Esophagus squamous epithelium (tissue), 5 donors: ENCODE measurements at regions not wholly inside any gene's neighbourhood (a gene's known extent, or its start where the extent isn't known, plus 50 kb on each side); places are given as distances from the start of the nearest gene placed in this dataset.
A peak's percentile ranks its signal among the peaks of the same experiment; 100 is the strongest.

Experiments used
- DNase-seq: peaks from one replicate; lab custom pipeline; 2025; lab: John Stamatoyannopoulos, UW
- H3K27ac ChIP-seq, 4 donors: fragments of 200-600 bp; sonication (generic); one replicate each; pipeline ENCODE4 v1.5.1; 2016 to 2019; ENCODE audit warnings: mild to moderate bottlenecking in 1 of 4
- H3K27me3 ChIP-seq, 4 donors: fragments of 200-600 bp; sonication (generic); 1 replicate in 3 of 4; 2 replicates in 1 of 4; pipeline versions ENCODE4 v1.5.1 to v1.6.0; 2017 to 2021; ENCODE audit warnings: antibody characterized with exemption in 1 of 4
- H3K36me3 ChIP-seq, 3 donors: fragments of 200-600 bp; sonication (generic); one replicate each; pipeline ENCODE4 v1.5.1; 2016 to 2019
- H3K4me1 ChIP-seq, 3 donors: fragments of 200-600 bp; sonication (generic); one replicate each; pipeline ENCODE4 v1.5.1; 2017 to 2019
- H3K4me3 ChIP-seq, 4 donors: fragments of 200-600 bp; sonication (generic); 1 replicate in 3 of 4; 2 replicates in 1 of 4; pipeline ENCODE4 v1.5.1; 2016 to 2019; ENCODE audit warnings: mild to moderate bottlenecking in 2 of 4, moderate library complexity in 1 of 4
- H3K9me3 ChIP-seq, 3 donors: fragments of 200-600 bp; sonication (generic); one replicate each; pipeline ENCODE4 v1.5.1; 2016 to 2019
- POLR2A ChIP-seq, 4 donors: fragments of 450-650 bp; IDR thresholded peaks; one replicate each; pipeline ENCODE4 v1.6.1; 2017; ENCODE audit warnings: antibody characterized with exemption in 4 of 4, mild to moderate bottlenecking in 4 of 4, moderate library complexity in 3 of 4
- WGBS, 2 donors: methylation state at CpG; one replicate each; pipeline ENCODE4 v1.1.5; 2018; 5-methylcytosine and 5-hydroxymethylcytosine counted together
- intact Hi-C: fragments of 100-400 bp; cut with DNase I; formaldehyde crosslinking; loops from one replicate; pipeline ENCODE4 v1.15.0; 2022
- TF ChIP-seq, protein P1 (sequence below), 6 experiments: fragments of 450-650 bp in 4 of 6; fragments of 200-600 bp in 2 of 6; sonication (generic) in 2 of 6; IDR thresholded peaks; one replicate each; pipeline ENCODE4 v1.5.1; 2016 to 2019; ENCODE audit warnings: antibody characterized with exemption in 6 of 6, mild to moderate bottlenecking in 4 of 6, moderate library complexity in 4 of 6
- donor health status: DM: yes; HTN: yes; CAD: no.

DNA sequence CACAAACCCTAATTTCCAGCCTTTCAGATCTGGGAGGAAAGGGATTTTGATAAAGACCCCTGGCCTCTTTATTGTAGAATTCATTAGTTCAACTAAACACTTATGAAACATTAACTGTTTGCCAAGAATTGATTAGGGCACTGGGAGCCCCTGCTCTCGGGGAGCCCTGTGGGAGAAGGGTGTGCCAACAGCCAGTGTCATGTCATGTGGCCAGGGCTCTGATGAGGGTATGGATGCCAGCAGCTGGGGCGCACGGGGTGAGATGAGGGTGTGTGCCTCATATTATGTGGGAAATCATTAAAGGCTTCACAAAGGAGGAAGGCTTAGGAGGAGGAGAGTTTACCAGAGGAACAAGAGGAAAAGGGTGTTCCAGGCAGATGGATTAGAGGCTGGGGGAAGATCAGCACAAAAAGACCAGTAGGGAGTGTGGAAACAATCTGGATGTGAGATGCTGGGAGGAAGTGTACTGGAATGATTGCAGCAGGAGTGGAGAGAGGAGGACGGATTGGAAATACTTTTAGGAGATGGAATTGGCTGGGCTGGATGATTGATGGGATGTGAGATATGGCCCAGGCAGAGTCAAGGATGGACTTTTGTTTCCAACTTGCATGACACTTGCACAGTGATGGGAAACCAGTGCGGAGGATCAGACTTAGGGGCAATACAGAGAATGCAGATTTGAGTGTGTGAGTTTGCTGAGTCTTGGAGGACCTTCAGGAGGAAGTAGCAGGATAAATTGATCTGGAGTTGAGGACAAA is 137.8 kb downstream of the CSNK2A3 start:
- no peak overlapping the region for H3K4me3 ChIP-seq
- H3K4me1 ChIP-seq, result peaks cover 4 to 88% (median 38%) of the 10 kb centered on the region in 3 donors
- H3K27me3 ChIP-seq, result no peaks in the 10 kb centered on the region
- no peaks in the 10 kb centered on the region for H3K9me3 ChIP-seq
- H3K36me3 ChIP-seq, result no peaks in the 10 kb centered on the region
- TF ChIP-seq, protein P1, sequence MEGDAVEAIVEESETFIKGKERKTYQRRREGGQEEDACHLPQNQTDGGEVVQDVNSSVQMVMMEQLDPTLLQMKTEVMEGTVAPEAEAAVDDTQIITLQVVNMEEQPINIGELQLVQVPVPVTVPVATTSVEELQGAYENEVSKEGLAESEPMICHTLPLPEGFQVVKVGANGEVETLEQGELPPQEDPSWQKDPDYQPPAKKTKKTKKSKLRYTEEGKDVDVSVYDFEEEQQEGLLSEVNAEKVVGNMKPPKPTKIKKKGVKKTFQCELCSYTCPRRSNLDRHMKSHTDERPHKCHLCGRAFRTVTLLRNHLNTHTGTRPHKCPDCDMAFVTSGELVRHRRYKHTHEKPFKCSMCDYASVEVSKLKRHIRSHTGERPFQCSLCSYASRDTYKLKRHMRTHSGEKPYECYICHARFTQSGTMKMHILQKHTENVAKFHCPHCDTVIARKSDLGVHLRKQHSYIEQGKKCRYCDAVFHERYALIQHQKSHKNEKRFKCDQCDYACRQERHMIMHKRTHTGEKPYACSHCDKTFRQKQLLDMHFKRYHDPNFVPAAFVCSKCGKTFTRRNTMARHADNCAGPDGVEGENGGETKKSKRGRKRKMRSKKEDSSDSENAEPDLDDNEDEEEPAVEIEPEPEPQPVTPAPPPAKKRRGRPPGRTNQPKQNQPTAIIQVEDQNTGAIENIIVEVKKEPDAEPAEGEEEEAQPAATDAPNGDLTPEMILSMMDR (IDR thresholded peaks at IDR 0.05), result no peak
- no peak for TF ChIP-seq POLR2A (IDR thresholded peaks at IDR 0.05)
- WGBS, 2 donors, result 65 to 69% methylated on average over 4 of the region's 5 CpGs
- intact Hi-C loops, result no loop called here
- no peak for DNase-seq
- H3K27ac ChIP-seq, result no peak overlapping the region

DNA sequence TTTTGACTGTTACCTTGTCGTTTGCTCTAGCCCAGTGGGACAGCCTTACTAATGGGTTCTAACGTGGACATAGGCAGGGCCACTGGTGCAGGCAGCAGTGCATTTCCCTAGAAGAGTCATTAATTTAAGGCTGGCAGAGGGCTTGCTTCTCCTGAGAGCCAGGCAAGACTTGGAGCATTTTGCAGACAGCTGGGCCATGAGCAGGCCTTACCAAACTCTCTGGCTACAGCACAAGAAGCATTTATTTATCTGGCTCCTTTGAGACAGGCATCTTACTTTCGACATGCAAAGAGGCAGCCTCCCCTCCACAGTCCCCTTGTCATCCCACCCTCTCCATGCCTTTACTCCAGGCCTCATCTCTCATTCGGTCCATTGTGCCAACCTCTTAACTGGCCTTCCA is 139.9 kb downstream of the CSNK2A3 start:
- Histone ChIP-seq H3K36me3 (no peaks in the 10 kb centered on the region), H3K27me3 (no peaks in the 10 kb centered on the region), H3K9me3 (no peaks in the 10 kb centered on the region), H3K27ac (no peak overlapping the region), H3K4me1 (peaks cover 4 to 74% (median 38%) of the 10 kb centered on the region in 3 donors), H3K4me3 (no peak overlapping the region)
- intact Hi-C loops, result no loop called here
- TF ChIP-seq, protein P1 (IDR thresholded peaks at IDR 0.05), result no peak
- TF ChIP-seq POLR2A (IDR thresholded peaks at IDR 0.05), result no peak
- DNase-seq, result no peak
- whole genome bisulfite sequencing, 2 donors, result 64 to 73% methylated on average over 4 of the region's 4 CpGs

DNA sequence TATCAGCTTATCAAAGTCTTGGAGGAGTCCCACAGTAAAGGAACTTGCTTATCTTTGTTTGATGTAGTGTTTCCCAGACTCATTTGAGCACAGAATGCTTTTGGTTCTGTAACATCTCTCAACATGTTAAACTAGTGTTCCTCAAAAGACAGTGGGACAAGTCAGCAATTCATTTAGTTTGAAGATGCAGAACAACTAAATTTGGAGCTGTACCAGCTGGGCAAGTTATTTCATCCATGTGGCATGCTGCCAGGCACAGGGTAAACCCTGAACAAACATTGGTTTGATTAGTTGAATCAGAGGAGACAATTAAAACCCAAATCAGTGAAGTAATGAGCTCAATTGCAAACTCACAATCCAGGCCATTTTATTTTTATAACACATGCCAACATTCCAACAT is 141.2 kb downstream of the CSNK2A3 start:
- Histone ChIP-seq H3K4me3 (no peak overlapping the region), H3K4me1 (peaks cover 4 to 63% (median 38%) of the 10 kb centered on the region in 3 donors), H3K9me3 (no peaks in the 10 kb centered on the region), H3K36me3 (no peaks in the 10 kb centered on the region), H3K27me3 (no peaks in the 10 kb centered on the region), H3K27ac (peak overlapping the region in 3 of 4 donors; percentile 11 to 69 (median 39))
- DNase-seq, result no peak
- intact Hi-C loops, result no loop called here
- TF ChIP-seq, protein P1 (IDR thresholded peaks at IDR 0.05), result no peak
- TF ChIP-seq POLR2A (IDR thresholded peaks at IDR 0.05), result no peak

DNA sequence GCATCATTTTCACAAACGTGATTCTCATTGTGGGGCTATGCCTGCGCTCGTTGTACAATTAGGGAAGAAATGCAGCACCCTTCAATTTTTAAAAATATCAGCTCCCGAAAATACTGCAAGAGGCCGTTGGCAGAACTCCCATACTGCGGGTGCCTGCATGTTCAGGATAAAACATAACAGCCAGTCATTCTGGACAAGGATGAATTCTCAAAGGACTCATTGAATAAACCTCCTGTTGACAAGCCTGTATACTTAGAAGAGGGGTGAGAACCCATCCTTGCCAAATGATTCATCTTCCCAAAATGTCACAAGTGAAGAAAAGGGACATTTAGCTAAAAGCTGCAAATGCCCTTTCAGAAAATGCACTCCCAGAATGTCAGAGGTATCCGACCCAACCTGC is 141.9 kb downstream of the CSNK2A3 start:
- no peaks in the 10 kb centered on the region for H3K36me3 ChIP-seq
- no peak for DNase-seq
- peak overlapping the region in 3 of 4 donors; percentile 11 to 69 (median 39) for H3K27ac ChIP-seq
- no peaks in the 10 kb centered on the region for H3K9me3 ChIP-seq
- H3K4me3 ChIP-seq, result no peak overlapping the region
- H3K27me3 ChIP-seq, result no peaks in the 10 kb centered on the region
- 32 to 33% methylated on average over 7 of the region's 7 CpGs for WGBS, 2 donors
- TF ChIP-seq, protein P1 (IDR thresholded peaks at IDR 0.05), result no peak
- TF ChIP-seq POLR2A (IDR thresholded peaks at IDR 0.05), result no peak
- intact Hi-C loops, result no loop called here
- peaks cover 4 to 56% (median 38%) of the 10 kb centered on the region in 3 donors for H3K4me1 ChIP-seq

DNA sequence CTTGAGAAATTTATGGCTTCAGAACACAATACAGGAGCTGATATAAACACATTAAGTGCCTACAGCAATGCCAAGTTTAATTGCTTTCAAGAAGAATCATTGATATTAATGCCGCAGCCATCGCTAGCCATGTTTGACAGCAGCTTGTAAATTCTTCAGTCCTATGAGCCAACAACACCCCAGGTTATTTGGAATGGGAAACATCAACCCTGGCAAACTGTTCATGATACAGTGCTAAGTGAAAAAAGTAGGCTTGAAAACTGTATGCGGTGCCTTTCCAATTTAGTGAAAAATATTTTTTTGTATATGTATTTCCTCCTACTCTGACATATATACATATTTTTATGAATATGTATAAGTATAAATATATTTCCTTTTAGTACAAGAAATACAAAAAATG is 142.6 kb downstream of the CSNK2A3 start:
- TF ChIP-seq POLR2A (IDR thresholded peaks at IDR 0.05), result no peak
- TF ChIP-seq, protein P1 (IDR thresholded peaks at IDR 0.05), result no peak
- H3K4me3 ChIP-seq, result no peak overlapping the region
- H3K27ac ChIP-seq, result no peak overlapping the region
- H3K4me1 ChIP-seq, result peaks cover 4 to 48% (median 38%) of the 10 kb centered on the region in 3 donors
- WGBS, 2 donors, result 29 to 35% methylated on average over 3 of the region's 3 CpGs
- DNase-seq, result no peak
- no peaks in the 10 kb centered on the region for H3K27me3 ChIP-seq
- intact Hi-C loops, result no loop called here
- H3K9me3 ChIP-seq, result no peaks in the 10 kb centered on the region
- no peaks in the 10 kb centered on the region for H3K36me3 ChIP-seq
